A673 (cell line): ENCODE measurements at regions not wholly inside any gene's neighbourhood (a gene's known extent, or its start where the extent isn't known, plus 50 kb on each side); places are given as distances from the start of the nearest gene placed in this dataset.

Experiments used
- CTCF ChIP-seq: fragments of 300-800, 200-600 bp; sonication (generic); conservative IDR thresholded peaks from 2 replicates; pipeline ENCODE4 v1.5.1; 2017; ENCODE audit warnings: low read depth, mild to moderate bottlenecking, antibody characterized with exemption, low read length, moderate library complexity, mixed read lengths
- EZH2 ChIP-seq: fragments of 200-600 bp; sonication (generic); IDR thresholded peaks from 2 replicates; pipeline ENCODE4 v1.6.1; 2017; ENCODE audit warnings: borderline replicate concordance, low read depth, mild to moderate bottlenecking, mixed read lengths, antibody characterized with exemption, low read length; ENCODE audit not compliant: poor library complexity, severe bottlenecking

GRCh38 chr2:58740426-58740825 is 499.3 kb upstream of the FANCL start:
- TF ChIP-seq CTCF (no peak), EZH2 (no peak)
